IMR-90 (cell line): ENCODE measurements at regions not wholly inside any gene's neighbourhood (a gene's known extent, or its start where the extent isn't known, plus 50 kb on each side); places are given as distances from the start of the nearest gene placed in this dataset.

Experiments
- ATAC-seq: fragments of 200-7000 bp; cut with Tn5 transposase; 2 replicates; pipeline ENCODE4 v1.9.1; 2020; ENCODE audit warnings: low read depth, mild to moderate bottlenecking, moderate library complexity
- BruUV-seq: library from RNA; stranded (reverse); fragments of 400-500 nt; replicated peaks from 2 replicates; lab custom pipeline; 2021; lab: Mats Ljungman, UMichigan
- CTCF ChIA-PET: fragments of 300-600 bp; formaldehyde crosslinking; extraction: SDS; loops from one replicate; lab custom pipeline; 2021; ENCODE audit warnings: antibody characterized with exemption; lab: Yijun Ruan, JAX
- POLR2A ChIA-PET: fragments of 300-600 bp; sonication (Branson Sonifier 250); formaldehyde crosslinking; loops from one replicate; lab custom pipeline; 2022; ENCODE audit warnings: antibody characterized with exemption; ENCODE audit not compliant: unreplicated experiment; lab: Charles Lee
- DNase-seq: peaks from one replicate; pipeline ENCODE4 v3.0.0; 2013
- H2AFZ ChIP-seq: replicated peaks from 2 replicates; pipeline ENCODE3; 2013; ENCODE audit warnings: low read length, mild to moderate bottlenecking; ENCODE audit not compliant: poor library complexity
- H2AK5ac ChIP-seq: 2 replicates; pipeline ENCODE4 v1.6.1; 2013; ENCODE audit warnings: low read depth, low read length, inconsistent platforms
- H2AK9ac ChIP-seq: replicated peaks from 2 replicates; pipeline ENCODE3; 2013; ENCODE audit warnings: mild to moderate bottlenecking, low read depth, low read length, moderate library complexity; ENCODE audit not compliant: poor library complexity
- H2BK120ac ChIP-seq: 2 replicates; pipeline ENCODE4 v1.6.1; 2013; ENCODE audit warnings: low read depth, low read length, inconsistent platforms
- H2BK15ac ChIP-seq: 3 replicates; pipeline ENCODE4 v1.6.1; 2013; ENCODE audit warnings: low read depth, low read length, inconsistent platforms
- H2BK20ac ChIP-seq: 2 replicates; pipeline ENCODE4 v1.6.1; 2013; ENCODE audit warnings: low read depth, mild to moderate bottlenecking, inconsistent platforms, low read length, moderate library complexity
- H2BK5ac ChIP-seq: 2 replicates; pipeline ENCODE4 v1.6.1; 2013; ENCODE audit warnings: mild to moderate bottlenecking, low read depth, low read length, inconsistent platforms; ENCODE audit not compliant: poor library complexity, severe bottlenecking
- H3K14ac ChIP-seq: replicated peaks from 2 replicates; pipeline ENCODE4 v1.6.1; 2013; ENCODE audit warnings: low read depth, low read length, inconsistent platforms
- H3K18ac ChIP-seq: 2 replicates; pipeline ENCODE4 v1.6.1; 2013; ENCODE audit warnings: low read depth, low read length, control low read depth
- H3K23ac ChIP-seq: 2 replicates; pipeline ENCODE4 v1.6.1; 2013; ENCODE audit warnings: low read depth, low read length, inconsistent platforms
- H3K27ac ChIP-seq: 2 replicates; pipeline ENCODE4 v1.5.1; 2013; ENCODE audit warnings: mild to moderate bottlenecking, control low read depth, low read length; ENCODE audit not compliant: insufficient read depth
- H3K27me3 ChIP-seq: 2 replicates; pipeline ENCODE4 v1.6.1; 2013; ENCODE audit warnings: low read length; ENCODE audit not compliant: control insufficient read depth, insufficient read depth
- H3K36me3 ChIP-seq: 2 replicates; pipeline ENCODE4 v1.6.1; 2013; ENCODE audit warnings: low read length, mixed read lengths; ENCODE audit not compliant: control insufficient read depth, insufficient read depth
- H3K4ac ChIP-seq: 2 replicates; pipeline ENCODE4 v1.6.1; 2013; ENCODE audit warnings: low read depth, low read length, inconsistent platforms
- H3K4me1 ChIP-seq: 2 replicates; pipeline ENCODE4 v1.6.1; 2013; ENCODE audit warnings: low read length, mixed read lengths; ENCODE audit not compliant: control insufficient read depth, insufficient read depth
- H3K4me2 ChIP-seq: 2 replicates; pipeline ENCODE4 v1.6.1; 2013; ENCODE audit warnings: low read depth, mild to moderate bottlenecking, control low read depth, low read length, moderate library complexity
- H3K4me3 ChIP-seq: 2 replicates; pipeline ENCODE4 v1.5.1; 2013; ENCODE audit warnings: low read depth, mild to moderate bottlenecking, control low read depth, low read length, moderate library complexity; ENCODE audit not compliant: insufficient read depth
- H3K56ac ChIP-seq: 2 replicates; pipeline ENCODE4 v1.6.1; 2013; ENCODE audit warnings: low read length, inconsistent platforms; ENCODE audit not compliant: insufficient read depth; ENCODE audit errors: extremely low read depth
- H3K79me1 ChIP-seq, 2 experiments: 2 replicates each; pipeline ENCODE4 v1.6.1; 2013; ENCODE audit warnings: low read length in 2 of 2, inconsistent platforms in 1 of 2, low read depth in 1 of 2
- H3K9ac ChIP-seq: 2 replicates; pipeline ENCODE4 v1.6.1; 2013; ENCODE audit warnings: low read depth, low read length, control low read depth
- H3K9me1 ChIP-seq: 2 replicates; pipeline ENCODE4 v1.6.1; 2013; ENCODE audit warnings: low read length, inconsistent platforms; ENCODE audit not compliant: insufficient read depth
- H3K9me3 ChIP-seq: 2 replicates; pipeline ENCODE4 v1.6.1; 2013; ENCODE audit warnings: low read length; ENCODE audit not compliant: control insufficient read depth, insufficient read depth
- H4K20me1 ChIP-seq: 2 replicates; pipeline ENCODE4 v1.6.1; 2013; ENCODE audit warnings: low read length, inconsistent platforms; ENCODE audit not compliant: insufficient read depth
- H4K5ac ChIP-seq: 2 replicates; pipeline ENCODE4 v1.6.1; 2013; ENCODE audit warnings: mild to moderate bottlenecking, low read depth, low read length, control low read depth
- H4K8ac ChIP-seq, 2 experiments: 2 replicates each; pipeline ENCODE4 v1.6.1; 2013; ENCODE audit warnings: low read depth in 2 of 2, low read length in 2 of 2, control low read depth in 1 of 2, inconsistent platforms in 1 of 2
- H4K91ac ChIP-seq: 2 replicates; pipeline ENCODE4 v1.6.1; 2013; ENCODE audit warnings: low read depth, low read length, inconsistent platforms; ENCODE audit not compliant: insufficient read depth
- CEBPB ChIP-seq: IDR thresholded peaks from 2 replicates; pipeline ENCODE4 v1.6.1; 2012; ENCODE audit warnings: low read depth, low read length, improper control_type of control experiment
- CHD1 ChIP-seq: IDR thresholded peaks from 2 replicates; pipeline ENCODE4 v1.6.1; 2012; ENCODE audit warnings: low read depth, low read length, improper control_type of control experiment
- MAFK ChIP-seq: IDR thresholded peaks from 2 replicates; pipeline ENCODE4 v1.6.1; 2012; ENCODE audit warnings: low read depth, low read length, improper control_type of control experiment
- RAD21 ChIP-seq: IDR thresholded peaks from 2 replicates; pipeline ENCODE4 v1.6.1; 2012; ENCODE audit warnings: low read length, improper control_type of control experiment
- RFX5 ChIP-seq: IDR thresholded peaks from 2 replicates; pipeline ENCODE4 v1.8.0; 2012; ENCODE audit warnings: low read depth, mild to moderate bottlenecking, low read length, moderate library complexity
- WGBS, 2 experiments: methylation state at CpG; one replicate each; pipeline versions ENCODE4 v1.1.5 to v1.1.7; 2013; ENCODE audit warnings: missing lambda C conversion rate in 2 of 2; ENCODE audit not compliant: insufficient read length in 1 of 2; ENCODE audit errors: extremely low coverage in 2 of 2; 5-methylcytosine and 5-hydroxymethylcytosine counted together
- dilution Hi-C: fragments of 300-500 bp; cut with HindIII; formaldehyde crosslinking; loops from one replicate; pipeline ENCODE4 v1.14.3; 2018; ENCODE audit warnings: low sequenced_read_pairs; ENCODE audit not compliant: unreplicated experiment
- in situ Hi-C: fragments of 300-500 bp; cut with MboI; formaldehyde crosslinking; loops from 3 replicates; pipeline ENCODE4 v1.14.3; 2019; ENCODE audit warnings: low sequenced_read_pairs, inconsistent platforms, mixed read lengths
- intact Hi-C: fragments of 100-400 bp; cut with micrococcal nuclease; formaldehyde crosslinking; loops from 2 replicates; pipeline ENCODE4 v1.10.0; 2022
- TF ChIP-seq, protein P1 (sequence below): fragments of 150-350 bp; IDR thresholded peaks from 2 replicates; pipeline ENCODE4 v1.6.1; 2017; ENCODE audit warnings: mild to moderate bottlenecking, antibody characterized with exemption, low read length, low read depth

GRCh38 chrX:113551919-113552318 lies 711.3 kb upstream of the AMOT start:
- TF ChIP-seq CEBPB (no peak), CHD1 (no peak), MAFK (no peak), RAD21 (no peak), RFX5 (no peak)
- TF ChIP-seq, protein P1, sequence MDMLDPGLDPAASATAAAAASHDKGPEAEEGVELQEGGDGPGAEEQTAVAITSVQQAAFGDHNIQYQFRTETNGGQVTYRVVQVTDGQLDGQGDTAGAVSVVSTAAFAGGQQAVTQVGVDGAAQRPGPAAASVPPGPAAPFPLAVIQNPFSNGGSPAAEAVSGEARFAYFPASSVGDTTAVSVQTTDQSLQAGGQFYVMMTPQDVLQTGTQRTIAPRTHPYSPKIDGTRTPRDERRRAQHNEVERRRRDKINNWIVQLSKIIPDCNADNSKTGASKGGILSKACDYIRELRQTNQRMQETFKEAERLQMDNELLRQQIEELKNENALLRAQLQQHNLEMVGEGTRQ = no peak
- Histone ChIP-seq H3K36me3 (no peaks in the 10 kb centered on the region), H2BK120ac (no peak overlapping the region), H2AK9ac (no peak overlapping the region), H3K4me2 (no peak overlapping the region), H3K23ac (no peak overlapping the region), H3K56ac (no peak overlapping the region), H3K4me1 (no peaks in the 10 kb centered on the region), H2AFZ (no peak overlapping the region), H3K27ac (no peak overlapping the region), H4K8ac (no peak overlapping the region), H4K91ac (no peak overlapping the region), H3K27me3 (peaks cover 2% of the 10 kb centered on the region; the same call in 1 of the 2 replicates), H3K4me3 (no peak overlapping the region), H3K14ac (no peak overlapping the region), H2AK5ac (no peak overlapping the region), H3K18ac (no peak overlapping the region), H4K20me1 (no peaks in the 10 kb centered on the region), H3K79me1 (no peaks in the 10 kb centered on the region), H2BK5ac (no peak overlapping the region), H3K9me1 (no peaks in the 10 kb centered on the region), H3K4ac (no peak overlapping the region), H3K9me3 (no peaks in the 10 kb centered on the region; the same call in 1 of the 2 replicates), H3K9ac (no peak overlapping the region), H2BK20ac (no peak overlapping the region), H4K5ac (no peak overlapping the region), H2BK15ac (no peak overlapping the region)
- DNase-seq (no peak), ATAC-seq (no peak)
- BruUV-seq = no TSS peak
- WGBS, 2 experiments = no CpG with 5 or more reads among the region's 1 CpG
- dilution Hi-C loops = no loop called here
- intact Hi-C loops = no loop called here
- in situ Hi-C loops = no loop called here
- POLR2A ChIA-PET = no interaction called here
- CTCF ChIA-PET = no interaction called here
